ENCODE measurements at regions not wholly inside any gene's neighbourhood (a gene's known extent, or its start where the extent isn't known, plus 50 kb on each side); places are given as distances from the start of the nearest gene placed in this dataset.
"Not testable (repeated sequence)": the region's sequence is repeated elsewhere in the genome, so short reads cannot be mapped to it uniquely, and the experiment has no call there.

DNA sequence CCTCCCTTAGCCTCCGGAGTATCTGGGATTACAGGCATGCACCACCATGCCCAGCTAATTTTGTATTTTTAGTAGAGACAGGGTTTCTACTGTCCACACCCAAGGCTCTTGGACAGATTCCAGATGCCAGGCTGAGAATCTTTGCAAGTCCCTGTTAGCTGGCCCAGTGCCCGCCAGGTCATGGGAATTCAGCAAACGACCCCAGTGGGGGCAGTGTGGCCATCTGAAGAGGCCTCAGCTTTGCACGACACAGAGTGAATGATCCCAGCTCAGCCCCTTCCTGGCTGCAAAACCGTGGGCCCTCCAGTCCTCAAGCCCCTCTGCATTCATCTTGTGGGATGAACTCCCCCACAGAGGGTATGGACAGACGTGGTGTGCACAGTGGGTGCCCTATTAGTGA is 179.5 kb upstream of the ID2 start:
- no peak for DNase-seq (ENCODE audit: low spot score)

DNA sequence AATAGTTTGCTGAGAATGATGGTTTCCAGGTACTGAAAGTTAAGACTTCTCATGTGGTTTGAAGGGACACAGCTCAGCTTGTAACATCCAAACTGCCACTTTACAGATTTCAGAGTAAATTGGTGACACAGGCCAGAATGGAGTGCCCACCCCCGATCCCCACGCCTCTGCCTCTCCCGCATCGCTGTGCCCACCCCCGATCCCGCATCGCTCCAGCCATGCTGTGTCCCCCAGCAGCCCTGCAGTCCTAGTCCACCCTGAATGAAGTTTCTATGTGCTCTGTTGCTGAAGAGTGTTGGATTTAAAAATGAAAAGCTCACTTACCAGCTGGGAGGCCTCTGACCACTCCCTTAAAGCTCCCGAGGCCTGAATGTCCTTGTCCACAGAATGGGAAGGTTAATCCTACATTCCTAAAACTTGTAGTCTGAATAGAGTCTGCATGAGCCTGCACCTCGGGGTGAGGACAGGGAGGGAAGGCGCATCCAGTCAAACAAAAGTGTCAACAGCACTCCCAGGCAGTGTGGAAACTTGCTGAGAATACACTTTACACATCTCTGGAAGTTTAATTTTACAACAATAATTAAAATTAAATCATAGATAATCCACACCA is 176.4 kb upstream of the ID2 start:
- no peak for DNase-seq (ENCODE audit: low spot score)

DNA sequence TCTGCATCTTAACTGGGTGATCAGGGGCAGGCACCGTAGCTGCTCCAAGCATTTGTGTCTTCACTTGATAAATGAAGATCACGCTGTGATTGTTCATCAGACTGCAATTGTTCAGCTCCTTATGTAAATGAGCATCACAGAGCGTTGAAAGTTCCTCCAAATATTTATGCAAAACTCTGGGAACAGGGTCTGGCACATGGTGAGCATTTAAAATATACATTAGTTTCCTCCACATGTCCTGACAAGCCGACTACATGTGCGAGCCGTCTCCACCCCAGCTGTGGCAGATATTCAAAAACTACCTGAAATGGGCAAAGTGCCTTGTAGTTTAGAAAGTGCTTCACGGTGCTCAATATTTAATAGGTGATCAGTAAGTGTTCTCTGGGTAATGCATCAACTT is 175.1 kb upstream of the ID2 start:
- no peak for DNase-seq (ENCODE audit: low spot score)

DNA sequence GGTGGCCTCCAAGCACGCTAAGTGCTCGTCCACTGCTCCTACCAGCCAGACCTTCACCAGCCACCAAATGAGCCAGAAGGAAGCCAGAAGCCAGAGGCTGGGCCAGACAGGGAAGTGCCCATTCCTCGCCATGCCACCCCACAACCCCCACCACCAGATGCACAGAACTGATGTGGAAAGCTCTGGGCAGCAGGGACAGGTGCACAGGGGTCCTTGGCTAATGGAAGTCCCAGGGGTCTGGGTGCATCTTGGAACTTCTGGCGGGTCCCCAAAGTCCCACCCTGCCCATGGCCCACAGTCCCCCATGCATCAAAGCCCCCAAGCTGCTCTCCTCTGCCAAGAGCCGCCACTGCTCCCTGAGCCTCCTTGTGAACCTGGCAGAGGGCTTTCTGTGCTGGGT is 173.1 kb upstream of the ID2 start:
- no peak for DNase-seq (ENCODE audit: low spot score)

DNA sequence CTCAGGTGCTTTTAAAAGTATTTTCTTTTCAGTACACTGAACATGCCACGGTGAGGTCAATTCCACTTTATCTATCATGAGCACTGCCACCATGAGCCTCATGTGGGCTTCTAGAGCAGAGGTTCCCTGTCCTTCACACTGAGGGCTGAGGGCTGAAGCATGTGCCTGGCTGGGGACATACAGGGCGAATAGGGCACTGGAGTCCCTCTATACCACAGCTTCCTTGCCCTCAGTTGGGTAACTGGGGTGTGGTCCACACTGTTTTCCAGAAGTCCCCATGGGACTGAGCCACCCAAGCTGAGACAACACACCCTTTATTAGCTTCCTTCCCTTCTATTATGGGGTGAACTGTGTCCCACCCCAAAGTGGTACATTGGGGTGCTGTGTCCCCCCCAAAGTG is 172.2 kb upstream of the ID2 start:
- DNase-seq (ENCODE audit: low spot score): no peak

DNA sequence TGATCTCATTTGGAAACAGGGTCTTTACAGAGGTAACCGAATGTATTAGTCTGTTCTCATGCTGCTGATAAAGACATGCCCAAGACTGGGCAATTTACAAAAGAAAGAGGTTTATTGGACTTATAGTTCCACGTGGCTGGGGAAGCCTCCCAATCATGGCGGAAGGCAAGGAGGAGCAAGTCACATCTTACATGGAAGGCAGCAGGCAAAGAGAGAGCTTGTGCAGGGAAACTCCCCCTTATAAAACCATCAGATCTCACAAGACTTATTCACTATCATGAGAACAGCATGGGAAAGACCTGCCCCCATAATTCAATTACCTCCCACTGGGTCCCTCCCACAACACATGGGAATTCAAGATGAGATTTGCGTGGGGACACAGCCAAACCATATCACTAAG is 171.8 kb upstream of the ID2 start:
- DNase-seq (ENCODE audit: low spot score): not testable (repeated sequence)

DNA sequence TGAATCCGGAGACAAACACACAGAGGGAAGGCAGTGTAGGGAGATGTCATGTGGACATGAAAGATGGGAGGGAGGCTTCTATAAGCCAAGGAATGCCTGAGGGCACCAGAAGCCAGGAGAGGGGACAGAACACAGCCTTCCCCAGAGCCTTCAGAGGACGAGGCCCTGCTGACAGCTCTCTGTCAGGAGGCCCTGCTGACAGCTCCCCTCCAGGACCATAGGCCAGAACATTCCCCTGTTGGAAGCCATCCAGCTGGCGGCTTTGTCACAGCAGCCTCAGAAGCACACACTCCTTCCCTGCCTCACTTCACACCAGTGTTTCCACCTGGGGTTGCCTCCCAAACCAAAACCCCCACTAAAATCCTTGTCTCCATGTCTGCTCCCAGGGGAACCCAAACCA is 171.3 kb upstream of the ID2 start:
- DNase-seq (ENCODE audit: low spot score): no peak

DNA sequence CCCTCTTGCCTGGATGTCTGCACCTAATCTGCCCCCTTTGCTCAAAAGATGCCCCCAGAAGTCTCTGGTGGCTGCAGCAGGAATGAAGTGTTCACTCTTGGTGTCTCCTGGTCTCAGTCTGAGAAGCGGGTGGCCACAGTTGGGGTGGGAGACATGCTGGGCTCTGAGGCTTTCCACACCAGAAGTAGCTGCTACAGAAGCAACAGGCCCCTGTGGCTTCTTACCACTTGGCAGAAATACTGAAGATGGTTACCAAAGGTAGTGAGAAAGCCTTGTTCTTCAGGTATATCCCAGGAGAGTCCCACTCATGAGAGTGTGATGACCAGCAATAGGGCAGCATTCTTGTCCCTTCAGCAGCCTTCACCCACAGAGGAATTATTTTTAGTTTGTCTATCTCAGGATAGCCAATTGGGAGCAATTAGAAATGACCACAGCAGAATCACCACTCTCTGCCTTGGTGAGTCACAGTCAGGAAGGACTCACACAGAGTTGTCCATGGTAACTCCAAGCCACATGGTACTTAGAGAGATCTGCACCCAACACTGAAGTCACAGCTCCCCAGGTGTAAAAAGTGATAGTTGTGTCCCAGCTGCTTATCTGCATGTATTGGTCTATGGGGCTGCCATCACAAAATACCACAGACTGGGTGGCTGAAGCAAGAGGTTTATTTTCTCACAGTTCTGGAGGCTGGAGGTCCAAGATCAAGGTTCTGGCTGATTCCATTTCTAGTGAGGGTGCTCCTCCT is 169.8 kb upstream of the ID2 start:
- peak; percentile 44 for DNase-seq (ENCODE audit: low spot score)

DNA sequence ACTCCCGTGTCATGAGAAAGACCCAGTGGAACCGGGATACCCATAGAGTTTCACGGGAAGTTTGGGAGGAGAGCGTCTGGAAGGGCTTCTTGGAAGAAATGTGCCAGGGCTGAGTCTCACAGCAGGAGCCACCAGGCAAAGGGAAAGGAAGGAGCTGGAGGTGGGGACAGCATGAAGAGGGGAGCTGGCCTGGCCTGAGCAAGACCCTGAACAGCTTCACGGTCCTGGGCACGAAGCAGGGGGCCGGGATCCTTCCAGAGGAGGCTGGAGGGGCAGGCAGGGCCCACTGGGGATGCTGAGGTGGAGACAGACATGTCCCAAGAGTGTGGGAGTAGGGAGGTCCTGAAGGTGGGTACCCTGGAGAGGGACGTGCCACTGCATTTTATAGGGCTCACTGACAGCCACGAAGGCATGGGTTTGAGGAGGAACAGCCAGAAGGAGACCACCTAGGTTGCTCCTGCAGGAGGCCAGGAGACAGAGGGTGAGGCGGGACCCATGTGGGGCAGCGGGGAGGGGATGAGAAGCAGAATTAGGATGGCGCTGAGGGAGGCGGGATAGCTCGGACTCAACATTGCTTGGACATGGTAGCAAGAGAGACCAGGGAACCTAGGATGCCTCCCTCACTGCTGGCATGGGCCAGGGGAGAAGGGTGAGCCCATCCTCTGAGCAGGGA is 168.1 kb upstream of the ID2 start:
- no peak for DNase-seq (ENCODE audit: low spot score)

DNA sequence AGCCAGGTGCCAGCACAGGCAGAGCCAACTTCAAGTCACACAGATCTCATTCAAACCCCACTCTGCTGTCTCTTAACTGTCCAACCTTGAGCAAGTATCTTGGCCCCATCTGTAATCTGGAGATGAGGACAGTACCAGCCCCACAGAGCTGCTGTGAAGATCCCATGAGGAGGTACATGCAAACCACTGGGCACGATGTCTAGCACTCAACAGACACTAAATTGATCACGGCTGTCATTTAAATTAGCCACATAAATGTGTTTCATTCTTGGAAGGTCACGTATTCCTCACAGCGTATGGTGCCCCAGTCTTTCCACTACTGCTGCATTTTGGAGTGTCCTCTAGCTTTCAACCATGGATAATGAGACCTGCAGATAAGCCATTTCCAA is 167.6 kb upstream of the ID2 start:
- no peak for DNase-seq (ENCODE audit: low spot score)

DNA sequence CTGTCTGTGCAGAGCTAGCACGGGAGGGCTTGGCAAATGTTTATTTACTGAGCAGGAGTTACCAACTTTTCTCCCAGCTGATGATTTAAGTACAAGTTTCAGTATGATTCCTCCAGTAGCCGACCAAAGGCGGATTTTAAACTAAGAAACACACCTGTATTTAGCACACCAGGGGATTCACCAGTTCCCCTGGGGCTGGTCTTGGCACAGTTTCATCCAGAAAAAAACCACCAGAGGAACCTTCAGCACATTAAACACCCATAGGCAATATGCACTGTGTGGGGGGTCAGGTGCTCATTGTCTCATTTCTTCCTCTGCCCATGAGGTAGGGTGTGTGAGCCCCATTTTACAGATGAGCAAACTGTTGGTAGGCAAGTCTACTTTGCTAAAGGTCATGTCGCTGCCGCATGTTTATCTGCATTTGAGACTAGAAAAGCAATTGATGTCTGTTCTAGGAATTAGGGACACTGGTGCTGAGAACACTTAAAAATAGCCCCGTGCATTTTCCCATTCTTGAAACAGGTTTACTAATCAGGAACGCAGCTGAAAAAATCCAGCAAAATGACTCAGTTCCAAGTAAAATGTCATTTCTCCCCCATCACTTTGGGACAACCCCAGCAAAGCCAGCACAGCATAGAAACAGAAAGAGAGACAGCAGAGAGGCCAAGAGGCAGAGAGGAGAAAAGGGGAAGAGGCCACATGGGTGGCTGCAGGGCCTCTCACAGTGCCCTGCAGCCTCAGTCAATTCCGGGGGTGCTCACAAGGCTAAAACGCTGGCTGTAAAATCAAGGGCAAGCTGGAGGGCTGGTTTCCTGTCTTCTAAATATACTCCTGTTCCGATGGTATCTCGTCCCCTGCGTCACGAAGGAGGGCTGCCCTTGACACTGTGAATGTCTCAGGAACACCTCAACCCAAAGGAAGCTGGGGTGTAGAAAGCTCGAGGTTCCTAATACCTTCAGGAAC is 166.8 kb upstream of the ID2 start:
- no peak for DNase-seq (ENCODE audit: low spot score)

DNA sequence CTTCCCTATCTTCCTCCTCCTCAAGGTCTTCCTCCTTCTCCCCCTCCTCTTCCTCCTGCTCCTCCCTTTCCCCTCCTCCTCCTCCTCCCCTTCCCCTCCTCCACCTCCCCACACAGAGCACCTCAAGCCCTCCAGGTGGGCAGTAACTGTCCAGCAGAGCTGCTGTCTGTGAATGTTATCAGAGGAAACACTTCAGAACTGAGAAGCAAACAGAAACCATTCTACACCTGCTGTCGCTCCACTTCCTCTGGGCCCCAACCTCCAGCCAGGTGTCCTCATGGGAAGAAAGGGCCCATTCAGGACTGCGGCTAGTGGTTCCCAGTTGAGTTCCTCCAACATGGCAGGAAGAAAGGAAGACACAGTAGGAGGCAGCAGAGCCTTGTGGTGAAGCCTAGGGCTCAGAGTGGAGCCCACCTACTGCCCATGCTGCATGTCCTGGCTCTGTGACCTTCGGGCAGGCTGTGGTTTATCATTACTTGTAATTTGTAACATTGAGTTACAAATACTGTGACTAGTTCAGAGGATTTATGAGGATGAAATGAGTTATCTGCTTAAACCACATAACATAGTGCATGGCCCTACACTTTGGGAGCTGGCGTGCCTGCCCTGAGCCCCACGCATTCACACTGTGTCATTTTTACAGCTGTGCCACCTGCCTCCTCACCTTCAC is 165.9 kb upstream of the ID2 start:
- DNase-seq (ENCODE audit: low spot score): peak; percentile 66

DNA sequence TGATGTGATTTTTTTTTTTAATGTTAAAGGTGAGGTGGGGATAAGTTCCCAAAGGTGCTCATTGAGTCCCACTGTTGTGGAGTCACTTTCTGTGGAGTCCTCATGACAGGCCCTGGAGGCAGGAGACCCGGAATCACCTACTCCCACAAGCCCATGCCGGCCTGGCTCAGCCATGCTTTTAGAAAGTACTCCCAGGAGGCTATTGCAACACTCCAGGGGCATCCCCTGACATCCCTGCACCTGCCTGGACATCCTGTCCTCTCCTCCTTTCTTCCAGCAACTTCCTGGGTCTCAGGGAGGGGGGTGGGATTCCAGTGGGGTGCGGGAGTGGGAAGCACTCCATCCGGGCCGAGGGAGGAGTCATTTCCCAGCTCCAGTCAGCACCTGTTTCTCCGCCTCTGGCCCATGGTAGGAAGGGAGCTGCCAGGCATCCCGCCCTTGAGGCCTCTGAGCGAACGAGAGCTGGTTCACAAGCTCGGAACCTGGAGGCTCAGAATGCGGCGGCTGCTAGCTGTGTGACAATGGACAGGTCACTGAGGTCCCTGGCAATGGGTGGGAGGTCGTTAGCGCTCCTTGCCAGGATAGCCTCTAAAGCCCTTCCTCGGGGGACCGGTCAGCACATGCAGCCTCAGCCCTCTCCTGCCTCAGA is 163.9 kb upstream of the ID2 start:
- DNase-seq (ENCODE audit: low spot score): peak; percentile 10

DNA sequence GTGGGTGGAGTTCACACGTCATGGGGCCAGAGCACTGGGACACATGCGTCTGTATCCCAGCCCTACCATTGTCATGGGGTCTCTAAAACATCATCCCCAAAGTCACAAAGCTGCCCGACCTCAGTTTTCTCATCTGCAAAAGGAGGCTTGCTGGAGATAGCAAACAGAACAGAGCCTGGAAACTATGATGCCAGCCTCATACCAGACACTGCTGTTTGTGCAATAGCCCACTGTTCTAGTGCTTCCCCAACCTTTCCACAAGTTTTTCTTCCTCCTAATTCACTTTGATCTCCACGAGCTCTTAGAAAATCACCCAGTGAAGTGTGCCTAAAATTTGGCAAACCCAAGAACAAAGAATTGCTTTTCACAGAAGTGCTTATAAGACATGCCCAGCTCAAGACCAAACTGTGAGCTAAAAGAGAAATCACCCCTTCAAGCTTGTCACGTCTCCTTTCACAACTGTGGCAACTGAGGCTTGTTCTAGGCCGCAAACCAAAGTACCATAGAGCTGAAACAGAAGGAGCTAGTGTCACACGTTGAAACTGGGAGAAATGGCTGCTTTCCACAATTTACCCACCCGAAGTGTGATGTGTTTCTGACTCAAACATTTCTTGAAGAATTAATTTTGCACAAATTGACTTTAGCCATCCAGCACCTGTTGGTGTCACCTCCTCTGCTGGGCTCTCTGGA is 162.7 kb upstream of the ID2 start:
- no peak for DNase-seq (ENCODE audit: low spot score)

DNA sequence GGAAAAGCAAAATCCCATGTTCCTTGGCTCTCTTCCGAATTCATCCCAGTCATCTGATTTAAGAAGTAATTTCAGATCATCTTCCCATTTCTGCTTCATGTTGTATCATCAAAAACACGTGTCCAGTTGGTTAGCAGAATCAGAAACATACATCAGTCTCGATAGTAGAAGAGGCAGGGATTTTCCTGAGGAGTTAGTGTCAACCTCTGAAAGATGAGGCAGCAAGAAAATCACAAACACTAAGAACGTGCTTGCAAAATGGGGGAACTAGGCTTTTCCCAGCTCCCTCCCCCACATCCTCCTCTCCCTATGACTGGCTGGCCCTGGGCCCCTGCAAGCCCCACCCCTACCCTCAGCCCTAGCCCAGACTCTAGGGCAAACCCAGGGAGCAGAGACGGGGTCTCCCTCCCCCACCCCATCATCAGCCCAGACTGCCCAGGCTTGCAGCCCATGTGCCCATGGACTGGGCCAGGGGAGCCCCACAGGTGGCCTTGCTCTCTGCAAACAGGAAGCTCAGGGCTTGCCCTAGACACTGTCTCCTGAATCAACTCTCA is 161.0 kb upstream of the ID2 start:
- DNase-seq (ENCODE audit: low spot score): no peak

DNA sequence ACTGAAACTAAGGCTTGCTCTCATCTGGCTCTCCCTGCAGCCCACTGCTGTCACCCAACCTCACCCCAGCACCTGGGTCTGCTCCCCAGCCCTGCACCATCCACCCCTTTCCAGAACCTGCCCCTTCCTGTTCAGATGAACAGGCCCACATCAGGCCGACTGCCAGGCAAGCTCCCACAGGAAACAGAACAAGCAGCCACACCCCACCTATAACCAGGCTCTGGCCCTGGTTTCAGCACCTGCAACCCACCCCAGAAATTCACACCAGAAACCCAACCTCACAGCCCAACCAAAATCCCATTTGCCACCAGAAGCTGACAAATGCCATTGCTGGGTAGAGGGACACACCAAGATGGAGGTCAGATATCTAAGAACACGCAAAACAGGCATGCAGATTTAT is 159.2 kb upstream of the ID2 start:
- DNase-seq (ENCODE audit: low spot score): no peak

DNA sequence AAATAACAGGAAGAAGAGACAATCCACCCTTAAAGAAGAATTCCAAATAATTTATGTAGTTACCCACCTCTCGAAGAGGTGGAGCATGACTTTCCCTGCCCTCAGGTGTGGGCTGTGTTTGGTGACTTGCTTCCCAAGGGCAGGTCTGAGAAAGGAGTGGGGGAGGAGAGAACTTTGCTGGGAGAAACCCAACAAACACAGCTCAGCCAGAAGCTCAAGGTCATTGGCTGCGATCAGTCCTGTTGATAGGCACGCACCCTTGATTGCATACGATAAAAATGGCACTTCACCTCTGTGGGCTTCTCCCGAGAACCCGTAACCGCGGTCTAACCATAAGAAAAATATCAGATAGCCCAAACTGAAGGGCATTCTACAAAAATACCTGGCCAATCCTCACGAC is 157.5 kb upstream of the ID2 start:
- DNase-seq (ENCODE audit: low spot score): no peak

DNA sequence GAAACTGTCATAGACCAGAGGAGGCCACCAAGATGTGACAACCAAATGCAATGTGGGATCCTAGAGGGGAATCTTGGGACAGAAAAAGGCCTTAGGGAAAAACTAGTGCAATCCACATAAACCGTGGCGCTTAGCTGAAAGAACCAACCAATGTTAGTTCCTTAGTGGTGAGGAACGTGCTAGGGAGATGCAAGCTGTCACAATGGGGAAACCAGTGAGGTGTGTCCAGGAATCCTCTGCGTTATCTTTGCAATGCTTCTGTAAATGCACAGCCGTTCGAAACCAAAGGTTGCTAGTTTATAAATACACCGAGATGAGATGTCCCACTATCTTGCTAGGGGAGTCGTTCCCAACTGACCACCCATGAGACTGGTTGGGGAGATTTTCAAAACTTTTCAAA is 157.0 kb upstream of the ID2 start:
- DNase-seq (ENCODE audit: low spot score): no peak

DNA sequence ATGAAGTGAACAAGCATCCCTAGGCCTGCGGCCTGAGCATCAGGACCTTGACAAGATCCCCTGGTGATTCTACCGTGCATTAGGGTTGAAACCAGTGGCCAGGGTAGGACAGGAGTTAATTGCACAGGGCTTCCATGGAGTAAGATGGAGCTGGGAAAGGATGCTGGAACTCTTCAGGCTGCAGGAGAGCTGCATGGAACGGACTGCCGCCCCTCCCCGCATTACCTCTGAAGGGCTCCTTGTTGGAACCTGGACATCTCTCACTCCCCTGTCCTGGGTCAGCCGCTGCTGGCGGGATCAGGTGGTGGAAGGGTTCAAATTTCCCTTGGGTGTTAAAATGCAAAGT is 156.6 kb upstream of the ID2 start:
- DNase-seq (ENCODE audit: low spot score): no peak

DNA sequence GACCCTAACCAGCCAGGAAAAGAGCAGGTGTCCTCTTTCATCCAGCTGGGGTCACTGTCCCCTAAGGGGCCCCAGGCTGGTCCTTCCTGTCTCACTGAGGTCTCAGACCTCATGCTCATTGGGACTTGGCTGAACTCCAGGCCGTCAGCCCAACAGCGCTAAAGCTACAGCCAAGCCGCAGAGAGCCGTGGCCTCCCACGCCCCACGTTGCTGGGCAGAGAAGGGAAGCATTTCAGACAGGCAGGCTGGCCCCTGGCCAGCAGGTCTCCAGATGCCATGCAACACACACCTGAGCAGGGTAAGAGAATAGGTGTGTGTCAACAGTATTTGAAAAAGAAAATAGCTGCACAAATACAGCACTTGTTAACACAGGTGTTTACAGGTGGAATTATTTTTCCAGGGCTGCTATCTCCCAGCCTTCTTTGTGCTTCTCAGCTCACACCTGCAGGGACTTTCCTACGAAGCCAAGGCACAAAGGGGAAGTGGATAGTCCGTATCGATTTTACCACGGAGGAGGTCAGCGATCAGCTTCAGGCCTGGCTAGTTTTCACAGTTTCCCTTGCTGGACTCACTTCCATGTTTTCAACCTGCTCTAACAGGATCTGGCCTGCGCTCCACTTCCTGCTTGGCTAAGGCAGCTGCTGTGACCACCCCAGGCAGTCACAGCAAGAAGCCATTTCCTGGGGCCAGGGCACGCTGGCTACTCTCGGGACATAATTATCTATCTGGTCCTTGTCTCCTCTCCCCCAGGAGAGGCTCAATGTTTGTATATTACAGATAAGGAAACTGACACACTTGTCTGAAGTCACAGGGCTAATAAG is 156.1 kb upstream of the ID2 start:
- DNase-seq (ENCODE audit: low spot score): peak; percentile 88
